ENCODE measurements at regions not wholly inside any gene's neighbourhood (a gene's known extent, or its start where the extent isn't known, plus 50 kb on each side); places are given as distances from the start of the nearest gene placed in this dataset.

DNA sequence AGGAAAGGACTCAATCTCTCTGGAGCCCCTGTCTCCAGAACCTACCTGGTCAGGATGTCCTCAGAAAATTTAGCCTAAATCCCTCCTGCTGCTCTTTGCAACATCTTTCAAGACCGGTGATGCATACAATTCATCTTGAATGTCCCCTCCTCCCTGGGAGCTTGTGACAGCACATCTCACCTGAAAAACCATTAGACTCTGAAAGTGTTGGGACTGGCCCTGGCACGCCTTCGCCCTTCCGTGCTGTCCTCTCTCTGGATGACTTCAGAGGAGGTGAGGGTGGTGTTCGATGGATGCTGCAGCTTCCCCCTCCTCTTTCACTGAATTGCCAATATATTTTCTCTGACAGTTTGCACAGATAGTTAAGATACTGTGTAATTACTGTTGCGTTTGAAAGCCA is 90.9 kb upstream of the CISTR start:
- TF ChIP-seq TAF1 (IDR thresholded peaks at IDR 0.05; ENCODE audit: low read depth) (no peak), TCF12 (IDR thresholded peaks at IDR 0.05; ENCODE audit: low read depth) (no peak), RAD21 (IDR thresholded peaks at IDR 0.05; ENCODE audit: low read depth) (no peak), CREB1 (IDR thresholded peaks at IDR 0.05; ENCODE audit: low read depth) (no peak), FOXM1 (IDR thresholded peaks at IDR 0.05; ENCODE audit: borderline replicate concordance, low read depth) (no peak), CEBPB (IDR thresholded peaks at IDR 0.05) (no peak), EP300 (IDR thresholded peaks at IDR 0.05; ENCODE audit: borderline replicate concordance) (no peak), ZBTB7A (IDR thresholded peaks at IDR 0.05; ENCODE audit: low read depth) (no peak), YY1 (IDR thresholded peaks at IDR 0.05; ENCODE audit: low read depth) (no peak), TEAD4 (IDR thresholded peaks at IDR 0.05) (no peak)
- TF ChIP-seq, protein P1, sequence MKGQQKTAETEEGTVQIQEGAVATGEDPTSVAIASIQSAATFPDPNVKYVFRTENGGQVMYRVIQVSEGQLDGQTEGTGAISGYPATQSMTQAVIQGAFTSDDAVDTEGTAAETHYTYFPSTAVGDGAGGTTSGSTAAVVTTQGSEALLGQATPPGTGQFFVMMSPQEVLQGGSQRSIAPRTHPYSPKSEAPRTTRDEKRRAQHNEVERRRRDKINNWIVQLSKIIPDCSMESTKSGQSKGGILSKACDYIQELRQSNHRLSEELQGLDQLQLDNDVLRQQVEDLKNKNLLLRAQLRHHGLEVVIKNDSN (IDR thresholded peaks at IDR 0.05), result no peak
- TF ChIP-seq, protein P2, sequence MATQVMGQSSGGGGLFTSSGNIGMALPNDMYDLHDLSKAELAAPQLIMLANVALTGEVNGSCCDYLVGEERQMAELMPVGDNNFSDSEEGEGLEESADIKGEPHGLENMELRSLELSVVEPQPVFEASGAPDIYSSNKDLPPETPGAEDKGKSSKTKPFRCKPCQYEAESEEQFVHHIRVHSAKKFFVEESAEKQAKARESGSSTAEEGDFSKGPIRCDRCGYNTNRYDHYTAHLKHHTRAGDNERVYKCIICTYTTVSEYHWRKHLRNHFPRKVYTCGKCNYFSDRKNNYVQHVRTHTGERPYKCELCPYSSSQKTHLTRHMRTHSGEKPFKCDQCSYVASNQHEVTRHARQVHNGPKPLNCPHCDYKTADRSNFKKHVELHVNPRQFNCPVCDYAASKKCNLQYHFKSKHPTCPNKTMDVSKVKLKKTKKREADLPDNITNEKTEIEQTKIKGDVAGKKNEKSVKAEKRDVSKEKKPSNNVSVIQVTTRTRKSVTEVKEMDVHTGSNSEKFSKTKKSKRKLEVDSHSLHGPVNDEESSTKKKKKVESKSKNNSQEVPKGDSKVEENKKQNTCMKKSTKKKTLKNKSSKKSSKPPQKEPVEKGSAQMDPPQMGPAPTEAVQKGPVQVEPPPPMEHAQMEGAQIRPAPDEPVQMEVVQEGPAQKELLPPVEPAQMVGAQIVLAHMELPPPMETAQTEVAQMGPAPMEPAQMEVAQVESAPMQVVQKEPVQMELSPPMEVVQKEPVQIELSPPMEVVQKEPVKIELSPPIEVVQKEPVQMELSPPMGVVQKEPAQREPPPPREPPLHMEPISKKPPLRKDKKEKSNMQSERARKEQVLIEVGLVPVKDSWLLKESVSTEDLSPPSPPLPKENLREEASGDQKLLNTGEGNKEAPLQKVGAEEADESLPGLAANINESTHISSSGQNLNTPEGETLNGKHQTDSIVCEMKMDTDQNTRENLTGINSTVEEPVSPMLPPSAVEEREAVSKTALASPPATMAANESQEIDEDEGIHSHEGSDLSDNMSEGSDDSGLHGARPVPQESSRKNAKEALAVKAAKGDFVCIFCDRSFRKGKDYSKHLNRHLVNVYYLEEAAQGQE (IDR thresholded peaks at IDR 0.05; ENCODE audit: low read depth), result no peak

Measured in Ishikawa (cell line).